Suprapubic skin (tissue), 4 donors: ENCODE measurements at regions not wholly inside any gene's neighbourhood (a gene's known extent, or its start where the extent isn't known, plus 50 kb on each side); places are given as distances from the start of the nearest gene placed in this dataset.

Source experiments
- DNase-seq, 2 donors: peaks; one replicate each; pipeline ENCODE4 v3.0.0-alpha.2; 2019; ENCODE audit warnings: low spot score in 2 of 2
- H3K27ac ChIP-seq: fragments of 200-600 bp; sonication (generic); one replicate; pipeline ENCODE4 v1.5.1; 2019
- H3K27me3 ChIP-seq: fragments of 200-600 bp; sonication (generic); one replicate; pipeline ENCODE4 v1.5.1; 2019
- H3K36me3 ChIP-seq: fragments of 200-600 bp; sonication (generic); one replicate; pipeline ENCODE4 v1.5.1; 2019
- H3K4me1 ChIP-seq: fragments of 200-600 bp; sonication (generic); one replicate; pipeline ENCODE4 v1.5.1; 2019
- H3K4me3 ChIP-seq: fragments of 200-600 bp; sonication (generic); one replicate; pipeline ENCODE4 v1.5.1; 2019; ENCODE audit warnings: mild to moderate bottlenecking
- H3K9me3 ChIP-seq: fragments of 200-600 bp; sonication (generic); one replicate; pipeline ENCODE4 v1.5.1; 2019
- CTCF ChIP-seq, 2 donors: fragments of 200-600 bp in 1 of 2; fragments of 450-650 bp in 1 of 2; sonication (generic) in 1 of 2; IDR thresholded peaks; one replicate each; pipeline ENCODE4 v1.5.1; 2016 to 2019; ENCODE audit warnings: antibody characterized with exemption in 2 of 2, mild to moderate bottlenecking in 1 of 2, moderate library complexity in 1 of 2
- EP300 ChIP-seq: sonication (generic); formaldehyde crosslinking; IDR thresholded peaks from one replicate; pipeline ENCODE4 v1.6.1; 2017; ENCODE audit warnings: antibody characterized with exemption
- POLR2A ChIP-seq, 2 donors: fragments of 450-650 bp; IDR thresholded peaks; one replicate each; pipeline ENCODE4 v1.6.1; 2017; ENCODE audit warnings: antibody characterized with exemption in 2 of 2, mild to moderate bottlenecking in 2 of 2, moderate library complexity in 2 of 2
- POLR2AphosphoS5 ChIP-seq, 3 donors: sonication (generic); formaldehyde crosslinking; IDR thresholded peaks; one replicate each; pipeline ENCODE4 v1.6.1; 2017; ENCODE audit warnings: antibody characterized with exemption in 3 of 3
- WGBS: methylation state at CpG from one replicate; pipeline ENCODE4 v1.1.5; 2018; 5-methylcytosine and 5-hydroxymethylcytosine counted together

GRCh38 chr13:67281466-67281865, 51.3 kb upstream of the PCDH9 start:
- Histone ChIP-seq H3K9me3 (no peaks in the 10 kb centered on the region), H3K4me1 (no peaks in the 10 kb centered on the region), H3K4me3 (no peak overlapping the region), H3K36me3 (no peaks in the 10 kb centered on the region), H3K27me3 (no peaks in the 10 kb centered on the region), H3K27ac (no peak overlapping the region)
- no peak for TF ChIP-seq POLR2A (IDR thresholded peaks at IDR 0.05)
- no peak for TF ChIP-seq EP300
- no peak for TF ChIP-seq CTCF (IDR thresholded peaks at IDR 0.05)
- no peak for TF ChIP-seq POLR2AphosphoS5 (IDR thresholded peaks at IDR 0.05)
- WGBS, result 36% methylated on average over 2 of the region's 2 CpGs
- DNase-seq, result no peak
